ENCODE measurements at regions not wholly inside any gene's neighbourhood (a gene's known extent, or its start where the extent isn't known, plus 50 kb on each side); places are given as distances from the start of the nearest gene placed in this dataset.

- Histone ChIP-seq H3K27ac (peak overlapping the region in 2 of 10 donors; percentile 39 to 99), H3K27me3 (no peaks in the 10 kb centered on the region), H3K4me3 (no peak overlapping the region), H3K4me1 (peaks cover 73 to 95% (median 90%) of the 10 kb centered on the region in 9 donors), H3K36me3 (peaks cover 0 to 3% (median 0%) of the 10 kb centered on the region in 9 donors), H3K9me3 (no peaks in the 10 kb centered on the region)
- ATAC-seq = no peak
- WGBS, 2 donors = 94 to 95% methylated on average over 22 of the region's 22 CpGs
- intact Hi-C loops (cut with DNase I) = loop anchor here in 4 of 10 donors (5.0 to 10.0 kb wide), 3 partner anchors 39 to 46 kb away; no protein-coding TSS in a partner anchor
- no peak for DNase-seq
- no peak for TF ChIP-seq CTCF (IDR thresholded peaks at IDR 0.05)
These were observed 237.7 kb downstream of the SEC14L1 start for GRCh38 chr17:77378318-77379064.

- intact Hi-C loops (cut with DNase I) = loop anchor here in 4 of 10 donors (5.0 to 10.0 kb wide), 3 partner anchors 38 to 46 kb away; no protein-coding TSS in a partner anchor
These were observed 238.3 kb downstream of the SEC14L1 start for GRCh38 chr17:77379065-77379428.

GRCh38 chr17:77379832-77380231 is 239.1 kb downstream of the SEC14L1 start:
- peaks cover 0 to 3% (median 0%) of the 10 kb centered on the region in 9 donors for H3K36me3 ChIP-seq
- H3K27me3 ChIP-seq = no peaks in the 10 kb centered on the region
- no peaks in the 10 kb centered on the region for H3K9me3 ChIP-seq
- WGBS, 2 donors = 44 to 53% methylated on average over 6 of the region's 6 CpGs
- H3K27ac ChIP-seq = peak overlapping the region in 7 of 10 donors; percentile 3 to 49 (median 41)
- intact Hi-C loops (cut with DNase I) = loop anchor here in 5 of 10 donors (5.0 to 10.0 kb wide), 5 partner anchors 33 to 45 kb away; no protein-coding TSS in a partner anchor
- no peak for ATAC-seq
- H3K4me3 ChIP-seq = no peak overlapping the region
- peaks cover 73 to 100% (median 97%) of the 10 kb centered on the region in 9 donors for H3K4me1 ChIP-seq
- DNase-seq = no peak
- TF ChIP-seq CTCF (IDR thresholded peaks at IDR 0.05) = no peak

More at GRCh38 chr17:77379065-77379428, 238.3 kb downstream of the SEC14L1 start:
- Histone ChIP-seq H3K27ac (peak overlapping the region in 4 of 10 donors; percentile 26 to 41 (median 33)), H3K36me3 (peaks cover 0 to 3% (median 0%) of the 10 kb centered on the region in 9 donors), H3K9me3 (no peaks in the 10 kb centered on the region), H3K4me1 (peaks cover 79 to 100% (median 96%) of the 10 kb centered on the region in 9 donors), H3K4me3 (no peak overlapping the region), H3K27me3 (no peaks in the 10 kb centered on the region)
- WGBS, 2 donors = 92 to 93% methylated on average over 11 of the region's 11 CpGs
- TF ChIP-seq CTCF (IDR thresholded peaks at IDR 0.05) = no peak
- DNase-seq = no peak
- ATAC-seq = no peak

GRCh38 chr17:77380395-77381184 is 239.8 kb downstream of the SEC14L1 start:
- Histone ChIP-seq H3K4me3 (no peak overlapping the region), H3K4me1 (peaks cover 72 to 100% (median 97%) of the 10 kb centered on the region in 9 donors), H3K27me3 (no peaks in the 10 kb centered on the region), H3K27ac (peak overlapping the region in 6 of 10 donors; percentile 7 to 60 (median 32)), H3K36me3 (peaks cover 0 to 3% (median 0%) of the 10 kb centered on the region in 9 donors), H3K9me3 (no peaks in the 10 kb centered on the region)
- intact Hi-C loops (cut with DNase I) = loop anchor here in 2 of 10 donors (5.0 to 10.0 kb wide), 2 partner anchors 33 to 46 kb away; no protein-coding TSS in a partner anchor
- DNase-seq = no peak
- no peak for TF ChIP-seq CTCF (IDR thresholded peaks at IDR 0.05)
- WGBS, 2 donors = 81 to 85% methylated on average over 11 of the region's 11 CpGs
- ATAC-seq = no peak
